ENCODE measurements at regions not wholly inside any gene's neighbourhood (a gene's known extent, or its start where the extent isn't known, plus 50 kb on each side); places are given as distances from the start of the nearest gene placed in this dataset.

DNA sequence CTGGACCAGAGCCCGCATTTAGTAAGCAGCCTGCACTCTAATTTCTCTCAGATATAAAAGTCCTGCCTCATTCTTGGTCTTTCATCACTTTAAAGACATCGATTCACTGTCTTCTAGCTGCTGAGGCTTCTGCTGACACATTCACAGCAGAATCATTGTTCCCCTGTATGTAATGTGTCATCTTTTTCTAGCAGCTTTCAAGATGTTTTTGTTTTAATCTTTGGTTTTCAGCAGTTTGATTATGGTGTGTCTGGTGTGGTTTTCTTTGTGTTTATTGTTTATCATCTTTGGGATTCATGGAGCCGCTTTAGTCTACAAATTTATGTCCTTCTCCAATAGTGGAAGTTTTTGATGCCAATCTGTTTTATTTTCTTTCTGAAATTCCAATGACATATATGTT lies 157.3 kb upstream of the STMND1 start:
- ChIA-PET POLR2A (no interaction called here), CTCF (no interaction called here)
- no peak for DNase-seq (ENCODE audit: low read depth, low spot score)
- Histone ChIP-seq H3K79me2 (ENCODE audit: control insufficient read depth, insufficient read depth, low read length) (no peaks in the 10 kb centered on the region), H4K20me1 (replicated peaks; ENCODE audit: control insufficient read depth, extremely low read depth, insufficient read depth, low read length) (no peaks in the 10 kb centered on the region), H2AFZ (ENCODE audit: low read depth, low read length) (no peak overlapping the region), H3K4me1 (ENCODE audit: control insufficient read depth, extremely low read depth, insufficient read depth, low read length) (peaks cover 11% of the 10 kb centered on the region), H3K27ac (ENCODE audit: insufficient read depth, low read depth, low read length) (no peak overlapping the region), H3K9me3 (replicated peaks; ENCODE audit: control insufficient read depth, insufficient read depth, low read length) (no peaks in the 10 kb centered on the region), H3K36me3 (ENCODE audit: control insufficient read depth in 2 of 2, extremely low read depth in 1 of 2, insufficient read depth in 2 of 2, low read length in 2 of 2) (no peaks in the 10 kb centered on the region), H3K4me3 (replicated peaks in 1 of 3; ENCODE audit: insufficient read depth in 1 of 3, low read depth in 1 of 3, low read length in 3 of 3) (no peak overlapping the region), H3K27me3 (ENCODE audit: control insufficient read depth in 2 of 2, insufficient read depth in 2 of 2, low read length in 2 of 2) (peaks cover 4 to 6% of the 10 kb centered on the region in 2 experiments), H3K9ac (replicated peaks; ENCODE audit: extremely low read depth, insufficient read depth, low read length) (no peak overlapping the region), H3K4me2 (ENCODE audit: insufficient read depth, low read length) (no peak overlapping the region), H3K9me1 (replicated peaks; ENCODE audit: control insufficient read depth, extremely low read depth, insufficient read depth, low read length) (no peaks in the 10 kb centered on the region)
- intact Hi-C loops (cut with micrococcal nuclease) (no loop called here), dilution Hi-C loops (cut with MboI; ENCODE audit: extremely low pct_ligation_motif_present, low sequenced_read_pairs) (no loop called here)
- BruUV-seq (replicated peaks): no TSS peak
- no peak for FAIRE-seq
- no peak for TF ChIP-seq MYC (IDR thresholded peaks at IDR 0.05; ENCODE audit: low read depth, low read length)
- no peak for TF ChIP-seq POLR2A (IDR thresholded peaks at IDR 0.05; ENCODE audit: low read depth, low read length)
- TF ChIP-seq POLR2AphosphoS5 (IDR thresholded peaks at IDR 0.05; ENCODE audit: insufficient read depth, low read depth, low read length): no peak
- TF ChIP-seq GATA2 (IDR thresholded peaks at IDR 0.05; ENCODE audit: insufficient read depth, insufficient read length, low read depth, low read length): no peak
- no peak for TF ChIP-seq FOS (IDR thresholded peaks at IDR 0.05; ENCODE audit: borderline replicate concordance, insufficient read depth, low read length)
- TF ChIP-seq, protein P1, sequence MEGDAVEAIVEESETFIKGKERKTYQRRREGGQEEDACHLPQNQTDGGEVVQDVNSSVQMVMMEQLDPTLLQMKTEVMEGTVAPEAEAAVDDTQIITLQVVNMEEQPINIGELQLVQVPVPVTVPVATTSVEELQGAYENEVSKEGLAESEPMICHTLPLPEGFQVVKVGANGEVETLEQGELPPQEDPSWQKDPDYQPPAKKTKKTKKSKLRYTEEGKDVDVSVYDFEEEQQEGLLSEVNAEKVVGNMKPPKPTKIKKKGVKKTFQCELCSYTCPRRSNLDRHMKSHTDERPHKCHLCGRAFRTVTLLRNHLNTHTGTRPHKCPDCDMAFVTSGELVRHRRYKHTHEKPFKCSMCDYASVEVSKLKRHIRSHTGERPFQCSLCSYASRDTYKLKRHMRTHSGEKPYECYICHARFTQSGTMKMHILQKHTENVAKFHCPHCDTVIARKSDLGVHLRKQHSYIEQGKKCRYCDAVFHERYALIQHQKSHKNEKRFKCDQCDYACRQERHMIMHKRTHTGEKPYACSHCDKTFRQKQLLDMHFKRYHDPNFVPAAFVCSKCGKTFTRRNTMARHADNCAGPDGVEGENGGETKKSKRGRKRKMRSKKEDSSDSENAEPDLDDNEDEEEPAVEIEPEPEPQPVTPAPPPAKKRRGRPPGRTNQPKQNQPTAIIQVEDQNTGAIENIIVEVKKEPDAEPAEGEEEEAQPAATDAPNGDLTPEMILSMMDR (IDR thresholded peaks at IDR 0.05; ENCODE audit: extremely low read depth in 1 of 2, insufficient read depth in 1 of 2, low read depth in 1 of 2, low read length in 2 of 2): no peak
- TF ChIP-seq JUN (IDR thresholded peaks at IDR 0.05; ENCODE audit: borderline replicate concordance, insufficient read depth, insufficient read length, low read depth): no peak
- TF ChIP-seq EZH2 (IDR thresholded peaks at IDR 0.05; ENCODE audit: borderline replicate concordance, low read depth, low read length, severe bottlenecking): no peak
- TF ChIP-seq, protein P2, sequence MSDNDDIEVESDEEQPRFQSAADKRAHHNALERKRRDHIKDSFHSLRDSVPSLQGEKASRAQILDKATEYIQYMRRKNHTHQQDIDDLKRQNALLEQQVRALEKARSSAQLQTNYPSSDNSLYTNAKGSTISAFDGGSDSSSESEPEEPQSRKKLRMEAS (IDR thresholded peaks at IDR 0.05; ENCODE audit: insufficient read depth, insufficient read length): no peak

Data from endothelial cell of umbilical vein (primary cell).